Dermis blood vessel endothelial cell (primary cell): ENCODE measurements at regions not wholly inside any gene's neighbourhood (a gene's known extent, or its start where the extent isn't known, plus 50 kb on each side); places are given as distances from the start of the nearest gene placed in this dataset.
A peak's percentile ranks its signal among the peaks of the same experiment; 100 is the strongest.
"Not testable (repeated sequence)": the region's sequence is repeated elsewhere in the genome, so short reads cannot be mapped to it uniquely, and the experiment has no call there.

Source experiments
- DNase-seq: peaks from one replicate; pipeline ENCODE4 v3.0.0; 2010

- peak; percentile 73 for DNase-seq
Measured at GRCh38 chr12:8390001-8390777, 65.6 kb upstream of the CLEC6A start.

GRCh38 chr12:8396225-8397071, 59.3 kb upstream of the CLEC6A start:
- DNase-seq: peak; percentile 56

- not testable (repeated sequence) for DNase-seq
Measured at GRCh38 chr12:8397378-8397777, 58.4 kb upstream of the CLEC6A start.

GRCh38 chr12:8399496-8400034, 56.2 kb upstream of the CLEC6A start:
- not testable (repeated sequence) for DNase-seq

GRCh38 chr12:8403834-8404233, 51.9 kb upstream of the CLEC6A start:
- not testable (repeated sequence) for DNase-seq

- DNase-seq: not testable (repeated sequence)
Measured at GRCh38 chr12:8404341-8404740, 51.4 kb upstream of the CLEC6A start.
